ENCODE measurements at regions not wholly inside any gene's neighbourhood (a gene's known extent, or its start where the extent isn't known, plus 50 kb on each side); places are given as distances from the start of the nearest gene placed in this dataset.

DNA sequence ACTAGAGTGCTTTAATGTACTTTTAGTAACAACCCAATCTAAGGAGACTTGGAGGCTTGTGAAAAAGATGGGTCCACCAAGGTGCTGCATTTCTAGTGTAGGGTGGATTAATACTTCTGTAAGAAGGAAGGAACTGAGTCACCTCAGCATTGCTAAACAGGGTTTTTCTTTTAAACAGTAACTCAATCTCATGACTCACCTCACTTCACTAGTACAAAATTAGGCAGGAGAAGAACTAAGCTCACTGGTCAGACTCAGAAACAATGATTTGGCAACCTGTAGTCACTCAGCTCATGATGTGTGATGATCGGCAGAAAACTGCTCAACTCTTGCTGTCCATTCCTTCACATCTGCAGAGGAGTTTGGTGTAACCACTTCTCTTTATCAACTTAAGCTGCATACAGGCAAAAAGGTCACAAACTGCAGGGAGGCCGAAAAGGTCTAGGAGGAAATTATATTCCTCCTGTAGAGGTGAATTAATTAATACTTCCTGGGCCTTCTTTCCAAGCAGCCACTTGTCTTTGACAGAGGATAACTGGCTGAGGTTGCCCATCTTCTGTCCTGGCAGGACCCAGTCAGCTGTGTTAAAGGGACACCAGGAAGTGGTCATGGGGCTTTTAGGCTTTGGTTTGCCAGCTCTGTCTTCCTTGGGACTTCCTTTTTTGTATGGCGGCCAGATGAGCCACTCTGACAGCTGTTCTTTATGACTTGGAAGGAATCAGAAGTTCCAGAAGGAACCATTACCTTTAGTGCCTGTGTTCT lies 466.9 kb downstream of the FUT8 start:
- TF ChIP-seq, protein P1, sequence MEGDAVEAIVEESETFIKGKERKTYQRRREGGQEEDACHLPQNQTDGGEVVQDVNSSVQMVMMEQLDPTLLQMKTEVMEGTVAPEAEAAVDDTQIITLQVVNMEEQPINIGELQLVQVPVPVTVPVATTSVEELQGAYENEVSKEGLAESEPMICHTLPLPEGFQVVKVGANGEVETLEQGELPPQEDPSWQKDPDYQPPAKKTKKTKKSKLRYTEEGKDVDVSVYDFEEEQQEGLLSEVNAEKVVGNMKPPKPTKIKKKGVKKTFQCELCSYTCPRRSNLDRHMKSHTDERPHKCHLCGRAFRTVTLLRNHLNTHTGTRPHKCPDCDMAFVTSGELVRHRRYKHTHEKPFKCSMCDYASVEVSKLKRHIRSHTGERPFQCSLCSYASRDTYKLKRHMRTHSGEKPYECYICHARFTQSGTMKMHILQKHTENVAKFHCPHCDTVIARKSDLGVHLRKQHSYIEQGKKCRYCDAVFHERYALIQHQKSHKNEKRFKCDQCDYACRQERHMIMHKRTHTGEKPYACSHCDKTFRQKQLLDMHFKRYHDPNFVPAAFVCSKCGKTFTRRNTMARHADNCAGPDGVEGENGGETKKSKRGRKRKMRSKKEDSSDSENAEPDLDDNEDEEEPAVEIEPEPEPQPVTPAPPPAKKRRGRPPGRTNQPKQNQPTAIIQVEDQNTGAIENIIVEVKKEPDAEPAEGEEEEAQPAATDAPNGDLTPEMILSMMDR (IDR thresholded peaks at IDR 0.05), result no peak
- TF ChIP-seq POLR2A (IDR thresholded peaks at IDR 0.05), result no peak

Measured in thyroid gland (tissue), 4 donors.